ENCODE measurements at regions not wholly inside any gene's neighbourhood (a gene's known extent, or its start where the extent isn't known, plus 50 kb on each side); places are given as distances from the start of the nearest gene placed in this dataset.
"Not testable (repeated sequence)": the region's sequence is repeated elsewhere in the genome, so short reads cannot be mapped to it uniquely, and the experiment has no call there.

GRCh38 chr6:84876723-84877514, 112.5 kb upstream of the TBX18 start:
- no peak for DNase-seq (ENCODE audit: low spot score)

DNA sequence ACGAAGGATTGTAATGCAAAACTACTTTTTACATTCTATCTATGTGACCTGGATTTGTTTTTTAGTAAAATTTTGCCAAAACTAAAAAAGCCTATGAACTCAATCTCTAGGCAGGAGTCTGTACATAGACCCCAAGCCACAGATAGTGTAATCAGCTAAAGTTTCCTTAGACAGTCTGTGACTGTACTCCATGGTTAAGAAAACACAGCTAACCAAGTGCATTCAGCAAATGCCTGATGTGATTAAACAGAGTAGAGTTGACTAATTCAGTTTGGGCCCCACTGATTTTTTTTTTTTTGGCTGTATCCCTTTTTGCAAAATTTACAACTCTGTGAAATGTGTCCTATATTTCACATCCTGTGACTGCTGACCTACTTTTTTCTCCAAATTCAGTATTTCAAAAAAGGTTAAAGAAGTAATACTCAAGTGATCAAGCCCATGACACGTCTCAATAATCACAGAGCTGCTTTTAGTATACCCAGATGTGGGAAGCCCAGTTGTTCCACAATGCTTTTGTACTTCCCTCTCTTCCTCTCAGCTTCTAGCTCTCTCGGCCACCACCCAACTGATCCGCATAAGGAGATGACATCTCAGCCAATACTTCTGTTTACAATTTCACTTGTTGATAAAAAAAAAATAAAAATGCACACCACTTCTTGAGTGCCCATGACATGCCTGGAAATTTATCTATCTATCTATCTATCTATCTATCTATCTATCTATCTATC, 108.8 kb upstream of the TBX18 start:
- no peak for DNase-seq (ENCODE audit: low spot score)

DNA sequence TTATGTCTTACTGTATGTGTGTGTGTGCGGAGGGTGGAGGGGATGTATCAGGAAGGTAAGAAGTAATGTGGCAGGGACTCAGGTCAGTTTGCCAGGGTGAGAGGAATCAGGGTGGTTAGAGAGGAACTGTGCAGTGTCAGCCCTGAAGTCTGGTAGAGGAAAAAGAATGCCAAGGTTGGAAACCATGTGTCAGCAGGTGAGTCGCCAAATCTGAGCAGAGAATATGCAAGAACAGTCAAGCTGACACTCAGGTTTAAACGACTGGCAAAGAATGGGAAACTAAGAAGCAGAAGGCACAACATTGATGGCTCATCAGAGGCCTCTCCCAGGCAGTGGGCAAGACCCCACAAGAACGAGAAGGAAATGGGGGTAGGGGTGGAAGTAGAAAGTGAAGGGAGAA, 107.5 kb upstream of the TBX18 start:
- DNase-seq (ENCODE audit: low spot score): no peak

DNA sequence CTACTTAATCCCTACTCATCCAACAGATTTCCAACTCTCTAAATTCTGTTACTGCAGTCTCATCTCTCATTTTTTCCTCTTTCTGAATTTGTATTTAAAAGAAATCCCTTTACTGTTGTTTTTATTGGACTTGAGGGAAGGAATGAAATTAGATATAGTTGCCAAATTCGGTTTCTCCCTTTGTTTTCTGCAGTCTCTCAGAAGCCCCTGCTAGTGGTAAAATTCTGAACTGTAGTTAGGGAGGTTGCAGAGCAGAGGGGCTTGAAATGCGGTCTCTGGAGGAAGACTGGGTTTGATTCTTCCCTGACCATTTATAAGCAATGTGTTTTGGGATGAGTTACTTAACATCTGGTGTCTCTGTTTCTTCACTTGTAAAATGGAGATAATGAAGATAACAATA, 106.3 kb upstream of the TBX18 start:
- no peak for DNase-seq (ENCODE audit: low spot score)

DNA sequence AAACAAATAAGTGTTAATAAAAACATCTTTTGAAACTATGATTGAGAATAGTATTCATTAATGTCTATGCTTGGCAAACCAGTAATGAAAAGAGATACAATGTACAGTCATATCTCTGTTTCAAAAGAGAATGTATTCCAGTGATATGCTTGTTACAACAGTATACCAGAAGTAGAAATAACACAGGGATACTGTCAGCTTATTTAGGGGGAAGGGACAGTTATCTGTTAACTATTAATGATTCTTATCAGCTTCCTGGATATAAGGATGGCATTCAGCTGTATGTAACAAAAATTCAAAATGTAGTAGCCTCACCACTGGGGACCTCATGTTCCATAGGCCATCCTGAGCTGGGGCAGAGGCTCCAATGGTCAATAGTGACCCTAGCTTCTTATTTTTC, 103.8 kb upstream of the TBX18 start:
- no peak for DNase-seq (ENCODE audit: low spot score)

DNA sequence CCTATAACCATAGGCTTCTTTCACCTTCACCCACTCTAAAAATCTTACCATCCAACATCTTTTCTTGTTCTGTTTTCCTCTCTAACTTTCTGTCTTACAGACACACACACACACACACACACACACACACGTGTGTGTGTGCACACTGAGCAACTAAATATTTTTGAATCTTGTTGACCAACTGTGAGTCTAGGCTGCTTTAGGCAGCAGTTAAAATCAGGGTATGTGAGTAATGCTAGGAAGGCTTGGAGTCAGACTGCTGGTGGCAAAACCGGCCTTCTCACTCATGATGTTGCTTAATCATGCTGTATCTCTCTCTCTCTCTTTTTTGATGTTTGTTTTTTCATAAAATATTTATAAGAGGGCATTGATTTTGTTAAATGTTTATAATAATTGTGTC, 103.1 kb upstream of the TBX18 start:
- no peak for DNase-seq (ENCODE audit: low spot score)

DNA sequence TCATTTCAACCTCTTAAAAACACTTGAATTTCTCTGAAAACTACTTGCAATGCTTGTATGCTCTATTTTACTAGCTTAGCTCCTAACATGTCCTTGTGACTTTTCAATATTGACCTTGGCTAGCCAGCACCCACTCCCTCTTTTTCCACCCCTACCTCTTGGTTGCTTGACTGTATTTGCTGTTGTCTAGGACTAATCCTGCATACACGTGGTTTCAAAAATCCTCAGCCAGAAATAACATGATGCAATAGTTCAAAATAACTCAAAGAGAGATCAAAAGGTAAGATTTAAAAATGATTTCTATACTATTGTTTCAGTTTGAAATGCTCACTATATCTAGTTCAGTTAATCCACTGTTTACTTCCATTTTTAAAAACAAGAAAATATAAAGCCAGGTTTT, 102.3 kb upstream of the TBX18 start:
- no peak for DNase-seq (ENCODE audit: low spot score)

- DNase-seq (ENCODE audit: low spot score): not testable (repeated sequence)
Observed at GRCh38 chr6:84865372-84865771, 101.0 kb upstream of the TBX18 start.

- DNase-seq (ENCODE audit: low spot score): no peak
Observed at GRCh38 chr6:84862843-84863242, 98.4 kb upstream of the TBX18 start.

DNA sequence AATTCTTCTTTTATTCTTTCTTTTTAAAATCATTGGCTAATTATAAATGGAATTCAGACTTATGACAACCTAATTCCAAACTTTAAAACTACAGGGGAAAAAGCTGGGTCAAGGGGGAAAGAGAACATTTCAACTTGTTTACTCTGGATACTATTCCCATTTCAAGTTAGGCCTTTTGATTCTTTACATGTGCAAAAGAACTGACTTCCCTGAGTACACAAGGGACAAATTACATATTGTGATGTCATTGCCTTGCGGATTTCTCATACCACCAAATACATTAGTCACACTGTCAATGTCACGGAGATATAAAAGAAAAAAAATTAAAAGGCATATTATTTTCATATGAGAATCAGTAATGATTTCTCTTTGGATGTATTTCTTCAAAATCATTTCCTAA, 96.5 kb upstream of the TBX18 start:
- DNase-seq (ENCODE audit: low spot score): no peak

GRCh38 chr6:84860509-84860908, 96.1 kb upstream of the TBX18 start:
- DNase-seq (ENCODE audit: low spot score): no peak

DNA sequence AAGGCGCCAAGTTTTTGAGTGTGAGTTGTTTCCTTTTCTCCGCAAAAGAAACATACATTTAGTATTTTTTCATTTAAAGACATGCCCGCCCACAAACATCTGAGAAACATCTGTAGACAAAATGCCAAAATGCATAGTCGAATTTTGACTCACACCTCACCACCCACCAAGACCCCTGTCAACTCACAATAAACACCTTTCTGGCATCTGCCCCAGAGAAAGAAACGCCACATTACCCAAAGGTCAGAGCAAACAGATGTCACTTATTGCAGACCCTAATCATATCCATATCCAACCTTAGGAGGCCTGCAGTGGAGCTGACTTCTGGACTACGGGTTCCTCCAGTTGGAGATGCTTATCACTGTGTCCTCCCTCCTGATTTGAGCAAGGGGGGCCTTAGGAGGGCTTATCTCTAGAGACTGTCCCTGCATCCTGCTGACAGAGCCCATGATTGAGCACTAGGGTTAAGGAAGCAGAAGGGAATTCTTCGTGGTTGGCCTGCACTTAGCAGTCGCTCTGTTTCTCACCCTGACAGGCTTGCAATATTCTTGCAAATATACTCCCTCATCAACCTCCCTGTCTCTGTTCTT, 90.5 kb upstream of the TBX18 start:
- no peak for DNase-seq (ENCODE audit: low spot score)

GRCh38 chr6:84853901-84854300, 89.5 kb upstream of the TBX18 start:
- no peak for DNase-seq (ENCODE audit: low spot score)

GRCh38 chr6:84848960-84849359, 84.6 kb upstream of the TBX18 start:
- no peak for DNase-seq (ENCODE audit: low spot score)

- DNase-seq (ENCODE audit: low spot score): no peak
Observed at GRCh38 chr6:84847390-84848160, 83.2 kb upstream of the TBX18 start.

DNA sequence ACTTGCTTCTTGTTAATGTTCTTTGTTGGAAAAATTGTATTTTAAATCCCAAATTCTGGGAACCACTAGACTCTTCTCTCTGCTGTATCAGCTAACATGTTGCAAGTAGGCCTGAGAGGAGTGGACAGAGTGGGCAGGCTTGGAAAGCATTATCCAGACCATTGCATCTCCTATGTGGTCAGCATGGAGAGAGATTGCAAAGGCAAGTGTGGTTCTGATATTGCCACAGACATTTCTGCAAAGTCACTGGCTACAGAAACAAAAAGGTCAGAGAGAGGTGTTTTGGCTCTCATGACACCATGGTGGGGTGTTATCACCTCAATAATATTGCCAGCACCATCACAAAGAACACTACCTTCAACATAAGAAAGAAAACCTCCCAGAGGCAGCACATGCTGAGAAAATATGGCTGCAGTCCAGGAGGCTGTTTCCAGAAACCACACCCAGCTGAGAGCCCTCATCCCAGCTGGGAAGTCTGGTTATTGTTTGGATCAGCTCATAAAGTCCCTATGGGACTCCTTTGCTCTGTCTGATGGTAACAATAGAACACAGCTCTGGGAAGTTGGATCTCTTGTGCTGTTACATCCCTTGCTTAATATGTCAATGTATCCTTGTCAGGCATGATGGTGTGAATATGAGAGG, 78.2 kb upstream of the TBX18 start:
- DNase-seq (ENCODE audit: low spot score): no peak

DNA sequence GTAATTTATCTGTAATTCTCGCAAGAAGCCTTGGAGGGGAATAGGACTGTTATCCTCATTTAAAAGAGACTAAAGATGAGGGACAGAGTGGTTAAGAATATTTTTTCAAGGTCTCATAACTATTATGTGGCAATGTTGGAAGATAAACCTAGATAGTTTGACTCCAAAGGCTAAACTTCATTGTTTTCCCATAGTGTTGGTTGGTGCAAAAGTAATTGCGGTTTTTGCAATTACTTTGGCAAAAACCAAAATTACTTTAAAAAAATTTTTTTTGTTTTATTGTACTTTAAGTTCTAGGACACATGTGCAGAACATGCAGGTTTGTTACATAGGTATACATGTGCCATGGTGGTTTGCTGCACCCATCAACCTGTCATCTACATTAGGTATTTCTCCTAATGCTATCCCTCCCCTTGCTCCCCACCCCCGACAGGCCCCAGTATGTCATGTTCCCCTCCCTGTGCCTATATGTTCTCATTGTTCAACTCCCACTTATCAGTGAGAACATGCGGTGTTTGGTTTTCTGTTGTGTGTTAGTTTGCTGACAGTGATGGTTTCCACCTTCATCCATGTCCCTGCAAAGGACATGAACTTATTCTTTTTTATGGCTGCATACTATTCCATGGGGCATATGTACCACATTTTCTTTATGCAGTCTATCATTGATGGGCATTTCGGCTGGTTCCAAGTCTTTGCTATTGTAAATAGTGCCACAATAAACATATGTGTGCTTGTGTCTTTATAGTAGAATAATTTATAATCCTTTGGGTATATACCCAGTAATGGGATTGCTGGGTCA, 72.9 kb upstream of the TBX18 start:
- DNase-seq (ENCODE audit: low spot score): not testable (repeated sequence)

DNA sequence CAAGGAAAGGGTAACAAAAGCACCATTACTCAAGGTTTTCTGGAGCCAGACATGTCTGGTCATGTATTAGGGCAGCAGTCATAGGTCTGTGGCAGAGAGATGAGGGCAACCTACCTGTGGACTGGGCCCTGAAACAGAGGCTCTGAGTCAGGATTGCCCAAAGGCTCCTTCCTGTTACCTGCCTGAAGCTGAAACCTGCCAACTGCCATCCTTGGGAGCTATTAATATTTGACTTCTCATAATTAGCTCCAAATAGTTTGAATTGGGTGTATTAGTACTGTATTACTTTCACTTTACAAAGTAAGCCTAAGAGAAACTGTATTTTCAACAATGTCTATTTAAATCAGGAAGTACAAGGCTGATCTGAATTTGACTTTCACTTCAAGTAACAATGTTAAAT, 72.0 kb upstream of the TBX18 start:
- no peak for DNase-seq (ENCODE audit: low spot score)

DNA sequence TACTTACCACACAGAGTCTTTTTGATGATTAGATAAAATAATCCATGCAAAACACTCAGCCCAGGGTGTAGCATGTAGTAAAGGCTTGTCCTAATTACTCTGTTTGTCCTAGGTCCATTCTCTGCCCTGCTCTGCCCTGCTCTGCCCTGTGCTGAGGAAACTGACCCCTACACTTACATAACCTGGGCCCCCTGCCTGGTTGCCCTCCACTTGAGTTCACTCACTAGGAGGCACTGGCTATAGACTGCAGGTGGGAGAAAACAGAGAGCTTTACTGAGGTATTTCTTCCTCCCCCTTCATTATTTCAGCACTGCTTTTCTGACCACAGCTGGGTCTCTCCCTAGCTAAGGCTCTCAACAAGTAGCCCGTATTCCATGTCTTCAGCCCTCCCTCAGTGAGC, 70.9 kb upstream of the TBX18 start:
- DNase-seq (ENCODE audit: low spot score): no peak

DNA sequence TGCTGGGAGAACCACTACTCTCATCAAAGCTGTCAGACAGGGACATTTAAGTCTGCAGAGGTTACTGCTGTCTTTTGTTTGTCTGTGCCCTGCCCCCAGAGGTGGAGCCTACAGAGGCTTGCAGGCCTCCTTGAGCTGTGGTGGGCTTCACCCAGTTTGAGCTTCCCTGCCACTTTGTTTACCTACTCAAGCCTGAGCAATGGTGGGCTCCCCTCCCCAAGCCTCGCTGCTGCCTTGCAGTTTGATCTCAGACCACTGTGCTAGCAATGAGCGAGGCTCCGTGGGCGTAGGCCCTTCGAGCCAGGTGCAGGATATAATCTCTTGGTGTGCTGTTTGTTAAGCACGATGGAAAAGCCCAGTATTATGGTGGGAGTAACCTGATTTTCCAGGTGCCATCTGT, 67.5 kb upstream of the TBX18 start:
- DNase-seq (ENCODE audit: low spot score): not testable (repeated sequence)

DNA sequence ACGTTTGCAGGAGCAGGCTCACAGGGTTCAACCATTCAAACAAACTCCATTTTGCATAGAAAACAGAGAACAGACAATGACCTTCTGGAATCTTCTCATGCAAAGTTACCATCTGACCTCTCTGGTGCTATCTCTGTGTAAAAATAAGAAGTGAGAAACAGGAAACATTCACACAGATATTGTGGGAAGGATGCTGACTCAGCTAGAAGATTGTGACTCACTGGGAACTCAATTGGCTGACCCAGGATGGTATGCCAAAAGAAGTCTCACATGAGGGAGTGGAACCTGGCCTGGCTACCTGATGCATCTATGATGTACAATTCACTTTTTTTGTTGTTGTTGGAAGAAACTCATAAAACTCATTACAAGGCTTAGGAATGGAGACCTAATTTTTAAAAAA, 61.1 kb upstream of the TBX18 start:
- DNase-seq (ENCODE audit: low spot score): no peak
